Neural progenitor cell (in vitro differentiated cells): ENCODE measurements at regions not wholly inside any gene's neighbourhood (a gene's known extent, or its start where the extent isn't known, plus 50 kb on each side); places are given as distances from the start of the nearest gene placed in this dataset.

ENCODE experiments used
- DNase-seq: peaks from one replicate; pipeline ENCODE4 v3.0.0-alpha.2; 2016; ENCODE audit warnings: low spot score
- H2AFZ ChIP-seq: fragments of 200-600 bp; sonication (generic); replicated peaks from 2 replicates; pipeline ENCODE4 v1.6.1; 2016; ENCODE audit warnings: antibody characterized with exemption
- H3F3A ChIP-seq: fragments of 200-600 bp; sonication (generic); 2 replicates; pipeline ENCODE4 v1.6.1; 2016; ENCODE audit warnings: antibody characterized with exemption, low read depth
- H3K27ac ChIP-seq: fragments of 200-600 bp; sonication (generic); 2 replicates; pipeline ENCODE4 v1.5.1; 2016; ENCODE audit warnings: mild to moderate bottlenecking
- H3K27me3 ChIP-seq: fragments of 200-600 bp; sonication (generic); 2 replicates; pipeline ENCODE4 v1.6.1; 2016; ENCODE audit warnings: mild to moderate bottlenecking, moderate library complexity
- H3K36me3 ChIP-seq: fragments of 200-600 bp; sonication (generic); 2 replicates; pipeline ENCODE4 v1.5.1; 2016
- H3K4me1 ChIP-seq: fragments of 200-600 bp; sonication (generic); 2 replicates; pipeline ENCODE4 v1.6.1; 2016; ENCODE audit warnings: mixed run types
- H3K4me2 ChIP-seq: fragments of 200-600 bp; sonication (generic); 2 replicates; pipeline ENCODE4 v1.6.1; 2016
- H3K4me3 ChIP-seq: fragments of 200-600 bp; sonication (generic); 2 replicates; pipeline ENCODE4 v1.5.1; 2016
- H3K79me2 ChIP-seq: fragments of 200-600 bp; sonication (generic); 2 replicates; pipeline ENCODE4 v1.6.1; 2016; ENCODE audit warnings: low read depth
- H3K9ac ChIP-seq: fragments of 200-600 bp; sonication (generic); 2 replicates; pipeline ENCODE4 v1.6.1; 2016
- H3K9me3 ChIP-seq: fragments of 200-600 bp; sonication (generic); 2 replicates; pipeline ENCODE4 v1.5.1; 2016; ENCODE audit warnings: low read depth
- H4K20me1 ChIP-seq: fragments of 200-600 bp; sonication (generic); 2 replicates; pipeline ENCODE4 v1.6.1; 2016; ENCODE audit warnings: low read depth
- H3K27ac Mint-ChIP-seq: 3 replicates; pipeline ENCODE4 v1.8.0; 2021; ENCODE audit warnings: mixed read lengths
- H3K27me3 Mint-ChIP-seq: 2 replicates; pipeline ENCODE4 v1.8.0; 2022; ENCODE audit warnings: low read depth, mild to moderate bottlenecking, inconsistent platforms, moderate library complexity, mixed read lengths; ENCODE audit not compliant: insufficient read depth
- H3K36me3 Mint-ChIP-seq: 3 replicates; pipeline ENCODE4 v1.8.0; 2021; ENCODE audit warnings: mixed read lengths
- H3K4me1 Mint-ChIP-seq: 3 replicates; pipeline ENCODE4 v1.8.0; 2021; ENCODE audit warnings: mixed read lengths
- H3K4me3 Mint-ChIP-seq: 3 replicates; pipeline ENCODE4 v1.8.0; 2021; ENCODE audit warnings: mild to moderate bottlenecking, moderate library complexity, mixed read lengths
- H3K9me3 Mint-ChIP-seq: 3 replicates; pipeline ENCODE4 v1.8.0; 2020; ENCODE audit warnings: mixed read lengths
- EZH2 ChIP-seq: fragments of 200-600 bp; sonication (generic); IDR thresholded peaks from 2 replicates; pipeline ENCODE4 v1.6.1; 2017; ENCODE audit warnings: antibody characterized with exemption, mild to moderate bottlenecking, moderate library complexity
- EZH2phosphoT487 ChIP-seq: fragments of 200-600 bp; sonication (generic); IDR thresholded peaks from 2 replicates; pipeline ENCODE4 v1.6.1; 2017; ENCODE audit warnings: antibody characterized with exemption
- TF ChIP-seq, protein P1 (sequence below): fragments of 200-600 bp; sonication (generic); IDR thresholded peaks from 2 replicates; pipeline ENCODE4 v1.5.1; 2017; ENCODE audit warnings: antibody characterized with exemption, mild to moderate bottlenecking

DNA sequence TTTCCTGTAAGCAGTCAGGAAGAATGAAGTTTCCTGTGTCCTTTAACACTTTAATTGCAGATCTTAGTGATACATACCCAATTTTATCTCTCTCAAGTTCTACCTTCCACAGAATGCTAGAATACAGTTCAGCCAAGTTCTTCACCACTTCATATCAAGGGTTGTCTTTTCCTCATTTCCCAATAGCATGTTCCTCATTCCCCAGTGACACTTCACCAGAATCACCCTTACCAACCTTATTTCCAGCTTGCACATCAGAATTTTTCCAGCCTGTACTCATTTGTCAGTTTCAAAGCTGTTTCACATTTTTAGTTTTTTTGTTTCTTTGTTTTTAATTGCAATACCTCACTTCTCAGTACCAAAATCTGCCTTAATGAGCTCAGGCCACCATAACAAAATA is 126.1 kb downstream of the ESM1 start:
- no peaks in the 10 kb centered on the region for H3K36me3 ChIP-seq
- DNase-seq, result no peak
- no peak overlapping the region for H3K4me3 Mint-ChIP-seq
- H3K36me3 Mint-ChIP-seq, result no peaks in the 10 kb centered on the region
- no peaks in the 10 kb centered on the region for H3K4me1 ChIP-seq
- TF ChIP-seq, protein P1, sequence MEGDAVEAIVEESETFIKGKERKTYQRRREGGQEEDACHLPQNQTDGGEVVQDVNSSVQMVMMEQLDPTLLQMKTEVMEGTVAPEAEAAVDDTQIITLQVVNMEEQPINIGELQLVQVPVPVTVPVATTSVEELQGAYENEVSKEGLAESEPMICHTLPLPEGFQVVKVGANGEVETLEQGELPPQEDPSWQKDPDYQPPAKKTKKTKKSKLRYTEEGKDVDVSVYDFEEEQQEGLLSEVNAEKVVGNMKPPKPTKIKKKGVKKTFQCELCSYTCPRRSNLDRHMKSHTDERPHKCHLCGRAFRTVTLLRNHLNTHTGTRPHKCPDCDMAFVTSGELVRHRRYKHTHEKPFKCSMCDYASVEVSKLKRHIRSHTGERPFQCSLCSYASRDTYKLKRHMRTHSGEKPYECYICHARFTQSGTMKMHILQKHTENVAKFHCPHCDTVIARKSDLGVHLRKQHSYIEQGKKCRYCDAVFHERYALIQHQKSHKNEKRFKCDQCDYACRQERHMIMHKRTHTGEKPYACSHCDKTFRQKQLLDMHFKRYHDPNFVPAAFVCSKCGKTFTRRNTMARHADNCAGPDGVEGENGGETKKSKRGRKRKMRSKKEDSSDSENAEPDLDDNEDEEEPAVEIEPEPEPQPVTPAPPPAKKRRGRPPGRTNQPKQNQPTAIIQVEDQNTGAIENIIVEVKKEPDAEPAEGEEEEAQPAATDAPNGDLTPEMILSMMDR, result no peak
- TF ChIP-seq EZH2phosphoT487, result no peak
- no peak for TF ChIP-seq EZH2
- H2AFZ ChIP-seq, result no peak overlapping the region
- H3F3A ChIP-seq, result no peaks in the 10 kb centered on the region
- no peaks in the 10 kb centered on the region for H4K20me1 ChIP-seq
- peaks cover 25% of the 10 kb centered on the region for H3K9me3 Mint-ChIP-seq
- H3K9me3 ChIP-seq, result no peaks in the 10 kb centered on the region
- H3K9ac ChIP-seq, result no peak overlapping the region
- no peaks in the 10 kb centered on the region for H3K79me2 ChIP-seq
- H3K4me1 Mint-ChIP-seq, result no peaks in the 10 kb centered on the region
- H3K27ac ChIP-seq, result no peak overlapping the region
- no peaks in the 10 kb centered on the region for H3K27me3 Mint-ChIP-seq
- H3K4me3 ChIP-seq, result no peak overlapping the region
- no peak overlapping the region for H3K27ac Mint-ChIP-seq
- no peaks in the 10 kb centered on the region for H3K27me3 ChIP-seq
- no peak overlapping the region for H3K4me2 ChIP-seq

DNA sequence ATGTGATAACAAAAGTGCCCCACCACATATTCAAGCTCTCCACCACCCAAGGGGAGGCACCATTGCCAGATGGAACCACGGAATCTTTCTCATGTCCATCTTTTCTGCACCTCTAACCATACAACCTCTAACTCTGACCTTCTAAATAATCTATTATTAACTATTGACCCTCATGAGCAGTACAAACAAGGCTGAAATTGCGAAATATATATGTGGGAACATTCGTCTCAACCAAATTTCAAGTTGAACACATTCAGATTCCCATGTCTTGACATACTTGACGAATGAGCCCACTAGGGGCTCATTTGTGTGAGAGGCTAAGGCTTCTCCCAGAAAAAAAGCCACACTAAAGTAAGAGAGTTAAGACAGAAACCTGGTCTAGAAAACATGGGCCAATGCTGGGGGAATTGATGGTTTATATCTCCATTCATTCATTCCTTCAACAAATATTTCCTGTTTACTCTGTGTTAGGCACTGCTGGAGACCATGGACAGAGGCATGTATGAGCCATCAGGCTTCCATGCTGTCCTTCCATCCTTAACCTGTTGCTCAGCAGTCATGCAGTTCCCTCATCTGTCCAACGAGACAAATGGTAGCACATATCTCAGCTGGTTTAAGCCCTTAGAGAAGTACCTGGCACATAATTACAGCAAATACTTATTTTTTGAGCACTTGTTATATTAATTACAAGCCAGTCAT is 130.4 kb downstream of the ESM1 start:
- Histone ChIP-seq H3K79me2 (no peaks in the 10 kb centered on the region), H2AFZ (no peak overlapping the region), H3K4me2 (no peak overlapping the region), H3K27ac (no peak overlapping the region), H3K36me3 (no peaks in the 10 kb centered on the region), H3K9me3 (no peaks in the 10 kb centered on the region), H4K20me1 (no peaks in the 10 kb centered on the region), H3K9ac (no peak overlapping the region), H3K4me1 (no peaks in the 10 kb centered on the region), H3F3A (no peaks in the 10 kb centered on the region), H3K27me3 (no peaks in the 10 kb centered on the region), H3K4me3 (no peak overlapping the region)
- Mint-ChIP-seq H3K4me1 (no peaks in the 10 kb centered on the region), H3K27me3 (peaks cover 3% of the 10 kb centered on the region), H3K9me3 (peaks cover 25% of the 10 kb centered on the region), H3K36me3 (no peaks in the 10 kb centered on the region), H3K4me3 (no peak overlapping the region), H3K27ac (no peak overlapping the region)
- TF ChIP-seq EZH2phosphoT487, result no peak
- DNase-seq, result no peak

DNA sequence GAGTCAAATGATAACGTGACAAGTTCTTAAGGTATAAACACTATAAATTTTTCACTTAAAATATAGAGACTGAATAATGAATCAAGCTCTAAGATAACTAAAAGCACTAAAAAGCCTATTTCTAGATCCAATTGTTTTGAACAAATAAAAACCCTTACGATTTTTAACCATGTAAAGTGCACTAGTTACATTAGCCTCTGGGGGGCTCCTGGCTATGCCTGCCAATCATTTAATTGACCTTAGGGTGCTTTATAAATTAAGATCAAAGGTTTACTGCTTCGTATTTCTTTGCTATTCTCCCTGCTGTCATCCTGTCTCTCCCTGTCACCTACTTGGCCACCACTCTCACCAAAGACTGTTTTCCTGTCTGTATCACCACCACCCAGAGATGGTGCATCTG is 133.4 kb downstream of the ESM1 start:
- Histone ChIP-seq H3K36me3 (no peaks in the 10 kb centered on the region), H3K4me3 (no peak overlapping the region), H3K79me2 (no peaks in the 10 kb centered on the region), H2AFZ (no peak overlapping the region), H3K9ac (no peak overlapping the region), H3F3A (no peaks in the 10 kb centered on the region), H3K4me2 (no peak overlapping the region), H3K27me3 (no peaks in the 10 kb centered on the region), H3K27ac (no peak overlapping the region), H3K9me3 (no peaks in the 10 kb centered on the region), H3K4me1 (no peaks in the 10 kb centered on the region), H4K20me1 (no peaks in the 10 kb centered on the region)
- Mint-ChIP-seq H3K9me3 (peaks cover 5% of the 10 kb centered on the region), H3K27me3 (peaks cover 3% of the 10 kb centered on the region), H3K4me3 (no peak overlapping the region), H3K27ac (no peak overlapping the region), H3K36me3 (no peaks in the 10 kb centered on the region), H3K4me1 (peaks cover 5% of the 10 kb centered on the region)
- TF ChIP-seq, protein P1, result peak; percentile 38
- no peak for TF ChIP-seq EZH2phosphoT487
- DNase-seq, result no peak

DNA sequence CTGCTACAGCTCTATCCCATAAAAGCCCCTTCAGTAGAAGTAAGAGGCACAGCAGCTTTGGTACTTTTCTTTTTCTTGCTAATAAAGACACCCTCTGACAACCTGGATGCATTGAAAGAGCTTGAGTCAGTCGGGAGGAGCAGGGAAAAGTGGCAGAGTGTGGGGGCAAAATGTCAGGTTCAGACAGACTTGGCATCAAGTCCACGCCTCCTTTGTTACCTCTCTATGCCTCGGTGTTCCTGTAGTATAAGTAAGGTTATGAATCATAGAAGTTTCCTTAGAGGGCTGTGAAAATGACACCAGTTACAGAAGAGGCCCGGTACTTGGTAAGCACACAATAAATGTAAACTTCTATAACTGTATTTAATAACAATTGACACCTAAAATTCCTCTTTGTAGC is 133.9 kb downstream of the ESM1 start:
- DNase-seq, result no peak
- Histone ChIP-seq H2AFZ (no peak overlapping the region), H3K9ac (no peak overlapping the region), H3F3A (no peaks in the 10 kb centered on the region), H3K4me1 (no peaks in the 10 kb centered on the region), H3K4me2 (no peak overlapping the region), H3K79me2 (no peaks in the 10 kb centered on the region), H3K27me3 (no peaks in the 10 kb centered on the region), H3K4me3 (no peak overlapping the region), H4K20me1 (no peaks in the 10 kb centered on the region), H3K9me3 (no peaks in the 10 kb centered on the region), H3K27ac (no peak overlapping the region), H3K36me3 (no peaks in the 10 kb centered on the region)
- TF ChIP-seq EZH2phosphoT487 (no peak), EZH2 (no peak)
- TF ChIP-seq, protein P1, result no peak
- Mint-ChIP-seq H3K27me3 (peaks cover 3% of the 10 kb centered on the region), H3K4me3 (no peak overlapping the region), H3K36me3 (no peaks in the 10 kb centered on the region), H3K4me1 (peaks cover 5% of the 10 kb centered on the region), H3K27ac (no peak overlapping the region), H3K9me3 (peaks cover 4% of the 10 kb centered on the region)
